ENCODE measurements at regions not wholly inside any gene's neighbourhood (a gene's known extent, or its start where the extent isn't known, plus 50 kb on each side); places are given as distances from the start of the nearest gene placed in this dataset.

GRCh38 chr10:57754803-57755202, 512.9 kb downstream of the IPMK start (continued):
- no peak for TF ChIP-seq KLF5 (IDR thresholded peaks at IDR 0.05; ENCODE audit: partially characterized antibody)
- TF ChIP-seq RBBP5 (conservative IDR thresholded peaks at IDR 0.05) = no peak
- no peak for TF ChIP-seq SRF (IDR thresholded peaks at IDR 0.05; ENCODE audit: low read depth in 2 of 2, low read length in 2 of 2)

GRCh38 chr10:57743711-57744110, 524.0 kb downstream of the IPMK start:
- no peak for DNase-seq (ENCODE audit: low read depth, low spot score)
- no peaks in the 10 kb centered on the region for H3K36me3 ChIP-seq (ENCODE audit: control insufficient read depth in 2 of 2, insufficient read depth in 2 of 2, low read length in 1 of 2)
- H3K4me1 ChIP-seq (ENCODE audit: control insufficient read depth, insufficient read depth, low read length) = no peaks in the 10 kb centered on the region
- ATAC-seq = no peak
- H3K27me3 ChIP-seq (replicated peaks in 1 of 2; ENCODE audit: control insufficient read depth in 2 of 2, insufficient read depth in 2 of 2, low read length in 1 of 2) = no peaks in the 10 kb centered on the region
- intact Hi-C loops (cut with micrococcal nuclease; ENCODE audit: unreplicated experiment) = no loop called here
- ChIA-PET SMC1A (ENCODE audit: uncharacterized antibody, unreplicated experiment) (no interaction called here), POLR2A (no interaction called here), CTCF (no interaction called here), RAD21 (ENCODE audit: unreplicated experiment) (no interaction called here)
- no peaks in the 10 kb centered on the region for H3K79me2 ChIP-seq (ENCODE audit: control insufficient read depth, insufficient read depth, low read length)
- in situ Hi-C loops (cut with MboI) = no loop called here
- H3K27ac ChIP-seq (ENCODE audit: control insufficient read depth, insufficient read depth) = no peak overlapping the region
- BruUV-seq (replicated peaks) = no TSS peak
- H3K4me3 ChIP-seq = no peak overlapping the region
- FAIRE-seq = no peak
- no peak for TF ChIP-seq HCFC1 (IDR thresholded peaks at IDR 0.05; ENCODE audit: low read length)
- TF ChIP-seq USF1 (IDR thresholded peaks at IDR 0.05; ENCODE audit: borderline replicate concordance, extremely low read length, insufficient read depth, low read depth, low read length) = no peak
- TF ChIP-seq TCF12 (IDR thresholded peaks at IDR 0.05; ENCODE audit: low read depth, low read length) = no peak
- TF ChIP-seq NBN (IDR thresholded peaks at IDR 0.05) = no peak
- no peak for TF ChIP-seq ZNF217 (IDR thresholded peaks at IDR 0.05)
- no peak for TF ChIP-seq POLR2AphosphoS5 (IDR thresholded peaks at IDR 0.05; ENCODE audit: low read length)
- TF ChIP-seq FOXK2 (IDR thresholded peaks at IDR 0.05) = no peak
- no peaks in the 10 kb centered on the region for H4K20me1 ChIP-seq (ENCODE audit: control insufficient read depth, insufficient read depth)
- H3K9ac ChIP-seq (ENCODE audit: control insufficient read depth, insufficient read depth, low read length) = no peak overlapping the region
- no peak overlapping the region for H3K4me2 ChIP-seq (ENCODE audit: control insufficient read depth, insufficient read depth)
- H3K9me3 ChIP-seq (replicated peaks; ENCODE audit: control insufficient read depth, insufficient read depth, low read length) = no peaks in the 10 kb centered on the region
- 0% methylated on average over 1 of the region's 1 CpG for WGBS (ENCODE audit: insufficient coverage, insufficient replicate concordance, low lambda C conversion rate, missing lambda C conversion rate)
- no peak overlapping the region for H2AFZ ChIP-seq (ENCODE audit: control insufficient read depth, low read depth, low read length)

Data from GM12878 (cell line).